Medulla oblongata (tissue), 1 donor: ENCODE measurements at regions not wholly inside any gene's neighbourhood (a gene's known extent, or its start where the extent isn't known, plus 50 kb on each side); places are given as distances from the start of the nearest gene placed in this dataset.
A peak's percentile ranks its signal among the peaks of the same experiment; 100 is the strongest.

Source experiments
- DNase-seq: peaks from one replicate; pipeline ENCODE4 v3.0.0-alpha.2; 2015; ENCODE audit errors: extremely low spot score

DNA sequence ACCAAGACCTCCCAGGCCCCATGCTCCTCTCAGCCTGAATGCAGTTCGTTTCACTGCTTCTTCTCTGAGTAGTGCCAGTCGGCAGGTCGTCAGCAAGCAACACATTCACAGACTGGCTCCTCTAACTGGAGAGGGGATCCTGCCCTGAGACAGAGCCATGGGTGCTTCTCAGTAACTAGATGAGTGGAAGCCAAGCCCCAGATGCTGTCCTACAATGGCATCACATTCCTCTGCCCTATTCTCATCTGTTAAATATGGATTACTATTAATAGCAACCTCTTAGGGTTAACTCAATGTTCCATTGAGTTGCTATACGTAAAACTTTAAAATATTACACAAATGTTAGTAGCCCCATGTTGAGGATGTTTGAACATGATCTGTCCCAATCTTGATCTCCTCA lies 84.2 kb upstream of the S1PR1 start:
- DNase-seq = no peak

GRCh38 chr1:101151286-101151685 lies 85.5 kb upstream of the S1PR1 start:
- DNase-seq = no peak

- no peak for DNase-seq
These were observed 86.1 kb upstream of the S1PR1 start for GRCh38 chr1:101150670-101151069.

DNA sequence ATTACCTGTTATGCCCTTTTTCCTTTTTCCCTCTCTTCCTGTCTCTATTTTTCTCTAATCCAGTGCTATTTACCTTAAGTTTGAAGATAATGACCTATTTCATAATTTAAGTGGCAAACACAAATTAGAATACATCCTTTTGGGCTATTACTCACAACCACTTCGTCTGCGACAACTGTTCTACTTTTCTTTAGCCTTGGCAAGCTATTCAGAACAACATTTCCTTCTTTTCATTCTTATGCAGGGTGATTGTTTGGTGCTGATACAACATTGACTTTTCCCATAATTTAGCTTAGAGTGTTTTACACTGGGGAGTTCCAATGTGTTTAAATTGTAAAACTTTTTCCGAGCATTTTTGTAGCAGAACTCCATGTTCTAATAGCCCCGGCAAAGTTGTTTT lies 86.6 kb upstream of the S1PR1 start:
- no peak for DNase-seq

DNA sequence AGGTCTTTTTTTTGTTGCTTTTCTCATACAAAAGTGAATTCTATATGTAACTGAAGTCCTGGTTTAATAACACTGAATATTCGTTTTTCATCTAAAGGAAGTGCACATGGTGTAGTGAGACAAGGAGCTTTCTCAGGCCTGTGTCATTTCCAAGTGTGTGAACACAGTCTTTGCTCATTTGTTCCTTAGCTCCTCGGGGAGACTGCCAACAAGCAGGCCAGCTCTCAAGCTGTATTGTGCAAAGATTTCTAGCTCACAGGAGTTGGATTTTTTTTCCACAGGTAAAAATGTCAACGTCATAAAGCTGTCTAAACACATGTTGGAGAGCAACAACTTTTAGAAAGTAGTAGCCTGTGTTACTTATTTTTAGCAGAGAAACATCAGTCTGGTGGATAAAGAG lies 87.8 kb upstream of the S1PR1 start:
- peak; percentile 68 for DNase-seq

DNA sequence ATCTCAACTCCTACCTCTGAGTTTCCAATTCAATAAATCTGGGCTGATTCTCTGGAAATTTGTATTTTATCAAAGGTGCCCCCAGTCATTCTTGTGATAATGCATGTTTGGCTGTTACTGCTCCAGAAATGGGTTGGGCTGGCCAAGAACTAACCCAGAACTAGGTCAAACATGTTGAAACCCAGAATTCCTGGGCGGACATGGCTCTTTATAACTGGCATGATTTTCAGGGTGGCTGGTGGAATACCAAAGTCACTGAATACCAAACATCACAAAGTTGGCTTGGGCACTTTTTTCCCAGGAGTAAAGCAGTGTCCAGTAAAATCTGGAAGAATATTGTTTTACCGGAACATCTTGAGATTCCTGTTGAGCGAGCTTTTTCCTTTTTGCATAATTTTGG lies 89.4 kb upstream of the S1PR1 start:
- DNase-seq = peak; percentile 25

GRCh38 chr1:101145449-101145820 lies 91.4 kb upstream of the S1PR1 start:
- no peak for DNase-seq

DNA sequence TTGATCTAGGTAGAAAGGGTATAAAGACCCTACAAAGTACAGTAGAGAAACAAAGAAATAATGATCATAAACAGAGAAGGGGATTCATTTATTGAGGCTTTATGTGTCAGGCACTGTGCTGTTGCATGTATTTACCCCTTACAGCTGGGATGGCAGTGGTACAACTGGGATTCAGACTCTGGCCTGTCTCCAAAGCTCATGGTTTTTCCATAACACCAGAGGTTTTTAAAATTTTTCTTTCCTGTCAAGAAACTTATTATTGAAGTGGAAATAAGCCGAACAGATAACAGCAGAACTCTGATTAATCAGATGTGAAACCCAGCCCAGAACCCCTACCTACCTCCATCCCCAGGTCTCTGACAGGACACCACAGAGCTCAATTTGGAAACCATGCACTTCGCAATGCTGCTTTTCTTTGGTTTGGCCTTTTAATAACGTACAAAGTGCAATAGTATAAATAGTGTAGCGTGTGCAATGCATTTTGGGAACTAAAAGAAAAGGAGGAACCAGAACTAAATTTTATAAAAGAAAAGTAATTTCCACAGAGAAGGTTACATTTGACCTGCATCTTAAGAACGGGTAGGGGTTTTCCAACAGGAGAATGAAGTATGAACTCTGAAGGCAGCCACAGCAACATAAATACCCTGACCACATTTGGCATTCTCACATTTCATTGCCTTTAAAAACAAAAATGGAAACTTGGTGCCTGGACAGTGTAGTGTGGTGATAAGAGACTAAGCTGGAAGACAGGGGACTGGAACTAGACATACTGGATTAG lies 92.0 kb upstream of the S1PR1 start:
- DNase-seq = no peak

DNA sequence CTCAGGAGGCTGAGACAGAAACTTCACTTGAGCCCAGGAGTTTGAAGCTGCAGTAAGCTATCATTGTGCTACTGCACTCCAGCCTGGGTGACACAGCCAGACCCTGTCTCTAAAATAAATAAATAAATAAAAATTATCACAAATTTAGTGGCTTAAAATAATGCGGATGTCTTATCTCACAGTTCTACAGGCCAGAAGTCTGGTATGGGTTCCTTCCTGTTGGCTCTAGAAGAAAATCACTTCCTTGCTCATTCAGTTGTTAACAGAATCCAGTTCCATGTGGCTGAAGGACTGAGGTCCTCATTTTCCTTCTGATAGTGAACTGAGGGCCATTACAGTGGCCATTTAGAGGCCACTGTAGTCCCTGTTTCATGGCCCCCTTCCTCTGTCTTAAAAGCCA lies 94.6 kb upstream of the S1PR1 start:
- DNase-seq = no peak

GRCh38 chr1:101141376-101141775 lies 95.4 kb upstream of the S1PR1 start:
- no peak for DNase-seq

DNA sequence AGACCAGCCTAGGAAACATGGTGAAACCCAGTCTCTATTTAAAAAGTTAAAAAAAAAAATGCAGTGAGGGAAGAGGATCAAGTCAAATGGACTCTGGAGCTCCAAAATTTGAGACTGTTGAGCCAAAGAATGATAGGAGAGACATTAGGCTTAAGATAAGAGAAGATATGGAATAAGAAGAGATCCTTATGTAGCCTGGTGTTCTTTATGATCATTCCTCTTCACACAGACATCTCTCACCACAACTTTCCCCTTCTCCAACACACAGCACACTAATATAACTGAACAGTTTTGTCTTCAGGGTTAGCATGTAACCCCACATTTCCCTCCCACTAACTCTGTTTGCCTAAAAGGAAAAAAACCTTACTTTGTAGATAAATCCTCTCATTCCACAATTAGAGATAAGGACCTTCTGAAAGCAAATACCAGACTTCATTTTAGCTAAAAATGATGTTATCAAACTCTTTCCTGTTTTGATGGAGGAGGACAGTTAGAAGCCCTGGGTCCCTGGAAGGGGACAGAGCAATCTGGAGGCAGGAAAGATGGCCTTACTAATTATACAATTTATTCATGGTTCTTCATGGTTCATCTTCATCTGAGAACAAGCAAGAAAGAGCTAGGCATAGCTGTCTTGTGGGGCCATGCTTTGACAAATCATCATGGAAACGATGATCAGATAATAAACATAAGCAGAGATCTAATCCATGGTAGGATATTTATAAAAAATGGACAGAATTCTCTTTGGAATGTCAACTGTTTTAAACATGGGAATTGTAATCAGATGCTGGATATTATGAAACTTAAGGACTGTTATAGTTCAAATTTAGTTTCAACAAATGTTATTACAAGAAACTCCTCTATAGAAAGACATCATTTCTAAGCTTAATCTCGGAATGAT lies 96.7 kb upstream of the S1PR1 start:
- no peak for DNase-seq

- no peak for DNase-seq
These were observed 97.7 kb upstream of the S1PR1 start for GRCh38 chr1:101139130-101139529.

GRCh38 chr1:101137144-101138126 lies 99.4 kb upstream of the S1PR1 start:
- DNase-seq = no peak

- DNase-seq = peak; percentile 52
These were observed 100.1 kb upstream of the S1PR1 start for GRCh38 chr1:101136739-101137138.

DNA sequence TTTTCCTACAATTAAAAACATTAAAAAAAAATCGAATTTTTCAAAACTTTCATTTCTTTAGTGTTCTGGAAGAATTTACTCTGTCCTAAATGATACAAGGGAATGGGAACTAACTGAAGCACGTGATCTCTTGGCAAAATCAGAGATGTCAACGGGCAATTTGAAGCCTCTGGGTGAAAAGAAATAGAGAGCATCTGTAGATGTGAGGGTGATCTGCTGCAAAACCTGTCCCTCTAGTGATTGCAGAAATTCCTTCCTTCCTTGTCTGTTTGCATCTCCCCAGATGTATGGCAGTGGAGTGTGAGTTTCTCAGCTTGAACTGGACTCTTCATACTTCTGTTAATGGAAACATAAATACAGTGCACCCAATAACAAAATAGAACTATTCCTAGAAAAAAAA lies 100.5 kb upstream of the S1PR1 start:
- peak; percentile 3 for DNase-seq

DNA sequence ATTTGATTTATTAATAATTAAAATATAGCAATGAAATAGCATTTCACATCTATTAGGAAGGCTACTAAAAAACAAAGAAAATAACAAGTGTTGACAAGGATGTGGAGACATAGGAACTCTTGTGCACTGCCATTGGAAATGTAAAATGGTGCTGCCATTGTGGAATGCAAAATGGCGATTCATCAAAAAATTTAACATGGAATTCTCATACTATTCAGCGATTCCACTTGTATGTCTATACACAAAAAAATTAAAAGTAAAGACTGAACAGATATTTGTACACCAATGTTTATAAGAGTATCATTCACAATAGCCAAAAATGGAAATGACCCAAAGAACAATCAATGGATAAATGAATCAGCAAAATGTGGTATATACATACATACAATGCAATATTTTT lies 101.3 kb upstream of the S1PR1 start:
- DNase-seq = no peak

DNA sequence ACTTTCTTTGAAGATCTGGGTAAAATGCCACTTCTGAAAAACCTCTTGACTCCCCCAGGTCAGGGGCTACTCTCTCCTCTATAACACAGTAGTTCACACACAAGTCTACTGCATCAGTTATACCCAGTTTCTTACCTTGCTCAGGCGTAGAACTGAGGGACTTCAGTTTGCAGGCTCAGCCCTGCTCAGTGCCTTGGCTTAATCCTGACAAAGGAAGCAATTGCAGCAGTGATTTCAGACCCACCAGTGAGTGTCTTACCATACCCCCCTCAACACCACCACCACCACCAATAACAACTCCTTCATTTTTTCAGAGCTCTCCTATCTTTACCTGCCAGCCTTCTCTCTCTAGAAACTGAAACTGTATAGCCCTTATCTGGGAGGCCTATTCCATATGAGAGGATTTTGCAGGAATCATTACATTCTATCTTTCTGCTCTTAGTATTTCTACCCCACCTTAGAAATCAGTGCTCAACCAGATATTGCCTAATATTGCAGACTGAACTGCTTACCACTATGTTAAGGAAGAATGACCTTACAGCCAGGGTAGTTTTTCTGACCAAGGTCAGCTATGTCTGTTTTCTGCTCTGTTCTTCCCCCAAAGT lies 105.5 kb upstream of the S1PR1 start:
- DNase-seq = no peak

- DNase-seq = no peak
These were observed 105.1 kb upstream of the DPH5 start for GRCh38 chr1:101130673-101131072.

DNA sequence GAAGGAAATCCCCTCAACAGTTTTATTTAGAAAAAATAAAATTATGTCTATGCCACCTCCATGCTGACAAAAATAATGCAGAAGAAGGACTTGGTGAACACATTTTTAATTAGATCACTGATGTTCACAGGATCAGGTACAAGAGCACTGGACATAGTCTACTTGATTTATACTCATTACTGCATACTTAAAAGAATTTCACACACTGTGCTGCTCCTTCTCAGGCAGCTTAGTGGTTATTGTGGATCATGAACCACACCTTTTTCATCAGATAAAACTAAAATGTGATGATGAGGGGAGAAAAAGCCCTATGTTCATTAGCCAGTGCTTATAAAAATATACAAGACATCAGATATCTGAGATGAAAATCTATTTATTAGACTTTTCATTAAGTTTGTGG lies 103.3 kb upstream of the DPH5 start:
- no peak for DNase-seq

- no peak for DNase-seq
These were observed 102.7 kb upstream of the DPH5 start for GRCh38 chr1:101128211-101128727.

- DNase-seq = no peak
These were observed 98.8 kb upstream of the DPH5 start for GRCh38 chr1:101124405-101124804.
